Neural cell (in vitro differentiated cells): ENCODE measurements at regions not wholly inside any gene's neighbourhood (a gene's known extent, or its start where the extent isn't known, plus 50 kb on each side); places are given as distances from the start of the nearest gene placed in this dataset.

Source experiments
- H2AFZ ChIP-seq: fragments of 200-600, 300-800 bp; sonication (generic), shearing (Covaris generic); 2 replicates; pipeline ENCODE4 v1.6.0; 2014; ENCODE audit warnings: low read depth, mild to moderate bottlenecking, antibody characterized with exemption, low read length, moderate library complexity
- H3F3A ChIP-seq: fragments of 200-600 bp; shearing (Covaris generic); 2 replicates; pipeline ENCODE4 v1.6.1; 2016; ENCODE audit warnings: mild to moderate bottlenecking, moderate library complexity, mixed read lengths, antibody characterized with exemption, low read length; ENCODE audit not compliant: insufficient read depth, poor library complexity, severe bottlenecking
- H3K27ac ChIP-seq: fragments of 200-600, 300-800 bp; sonication (generic), shearing (Covaris generic); 2 replicates; pipeline ENCODE4 v1.5.1; 2014; ENCODE audit warnings: mild to moderate bottlenecking, low read length, moderate library complexity
- H3K27me3 ChIP-seq: fragments of 300-800, 200-600 bp; sonication (generic), shearing (Covaris generic); 2 replicates; pipeline ENCODE4 v1.6.0; 2014; ENCODE audit warnings: mild to moderate bottlenecking, low read depth, low read length, moderate library complexity; ENCODE audit not compliant: insufficient read depth
- H3K36me3 ChIP-seq: fragments of 300-800, 200-600 bp; sonication (generic), shearing (Covaris generic); 2 replicates; pipeline ENCODE4 v1.5.1; 2014; ENCODE audit warnings: mild to moderate bottlenecking, antibody characterized with exemption, low read length, moderate library complexity; ENCODE audit not compliant: insufficient read depth
- H3K4me2 ChIP-seq: fragments of 300-800, 200-600 bp; sonication (generic), shearing (Covaris generic); 2 replicates; pipeline ENCODE4 v1.6.0; 2014; ENCODE audit warnings: mild to moderate bottlenecking, low read length
- H3K4me3 ChIP-seq: fragments of 300-800, 200-600 bp; sonication (generic), shearing (Covaris generic); 2 replicates; pipeline ENCODE4 v1.5.1; 2014; ENCODE audit warnings: mild to moderate bottlenecking, low read length, moderate library complexity
- H3K79me2 ChIP-seq: fragments of 200-600 bp; shearing (Covaris generic); replicated peaks from 2 replicates; pipeline ENCODE4 v1.6.0; 2014; ENCODE audit warnings: mild to moderate bottlenecking, low read length, moderate library complexity; ENCODE audit not compliant: insufficient read depth
- H3K9ac ChIP-seq: fragments of 300-800, 200-600 bp; sonication (generic), shearing (Covaris generic); 2 replicates; pipeline ENCODE4 v1.6.1; 2016; ENCODE audit warnings: mild to moderate bottlenecking, low read length, mixed read lengths
- H3K9me2 ChIP-seq: fragments of 200-600 bp; shearing (Covaris generic); 2 replicates; pipeline ENCODE4 v1.6.1; 2016; ENCODE audit warnings: mild to moderate bottlenecking, low read length, mixed read lengths; ENCODE audit not compliant: insufficient read depth
- H3K9me3 ChIP-seq: fragments of 200-600, 300-800 bp; sonication (generic), shearing (Covaris generic); 2 replicates; pipeline ENCODE4 v1.6.1; 2016; ENCODE audit warnings: mild to moderate bottlenecking, mixed run types, low read length, moderate library complexity, mixed read lengths
- H4K20me1 ChIP-seq: fragments of 200-600 bp; shearing (Covaris generic); 2 replicates; pipeline ENCODE4 v1.6.1; 2016; ENCODE audit warnings: mild to moderate bottlenecking, mixed run types; ENCODE audit not compliant: insufficient read depth
- EP300 ChIP-seq: fragments of 450-650 bp; conservative IDR thresholded peaks from 2 replicates; pipeline ENCODE4 v1.6.1; 2014; ENCODE audit warnings: antibody characterized with exemption, mild to moderate bottlenecking, moderate library complexity; ENCODE audit not compliant: poor library complexity, severe bottlenecking
- EZH2 ChIP-seq: fragments of 200-600, 300-800 bp; shearing (Covaris generic), sonication (generic); IDR thresholded peaks from 2 replicates; pipeline ENCODE4 v1.6.1; 2014; ENCODE audit warnings: antibody characterized with exemption, low read length, borderline replicate concordance, mild to moderate bottlenecking; ENCODE audit not compliant: insufficient read depth, poor library complexity, severe bottlenecking
- MXI1 ChIP-seq: fragments of 450-650 bp; conservative IDR thresholded peaks from 2 replicates; pipeline ENCODE4 v1.6.1; 2014; ENCODE audit warnings: antibody characterized with exemption, mild to moderate bottlenecking; ENCODE audit not compliant: poor library complexity, severe bottlenecking
- POLR2AphosphoS5 ChIP-seq: IDR thresholded peaks from 2 replicates; pipeline ENCODE4 v1.6.1; 2012
- RAD21 ChIP-seq: fragments of 450-650 bp; conservative IDR thresholded peaks from 2 replicates; pipeline ENCODE4 v1.6.1; 2014; ENCODE audit warnings: antibody characterized with exemption, mild to moderate bottlenecking, moderate library complexity
- SMC3 ChIP-seq: fragments of 450-650 bp; conservative IDR thresholded peaks from 2 replicates; pipeline ENCODE4 v1.6.1; 2014; ENCODE audit warnings: antibody characterized with exemption, mild to moderate bottlenecking, moderate library complexity; ENCODE audit not compliant: poor library complexity
- TAF1 ChIP-seq: IDR thresholded peaks from 2 replicates; pipeline ENCODE4 v1.6.1; 2012; ENCODE audit warnings: low read depth
- TF ChIP-seq, protein P1 (sequence below): IDR thresholded peaks from 2 replicates; pipeline ENCODE4 v1.6.1; 2012; ENCODE audit warnings: borderline replicate concordance
- TF ChIP-seq, protein P2 (sequence below): fragments of 450-650 bp; IDR thresholded peaks from 2 replicates; pipeline ENCODE4 v1.5.1; 2014; ENCODE audit warnings: antibody characterized with exemption, mild to moderate bottlenecking, moderate library complexity; ENCODE audit not compliant: poor library complexity, severe bottlenecking

DNA sequence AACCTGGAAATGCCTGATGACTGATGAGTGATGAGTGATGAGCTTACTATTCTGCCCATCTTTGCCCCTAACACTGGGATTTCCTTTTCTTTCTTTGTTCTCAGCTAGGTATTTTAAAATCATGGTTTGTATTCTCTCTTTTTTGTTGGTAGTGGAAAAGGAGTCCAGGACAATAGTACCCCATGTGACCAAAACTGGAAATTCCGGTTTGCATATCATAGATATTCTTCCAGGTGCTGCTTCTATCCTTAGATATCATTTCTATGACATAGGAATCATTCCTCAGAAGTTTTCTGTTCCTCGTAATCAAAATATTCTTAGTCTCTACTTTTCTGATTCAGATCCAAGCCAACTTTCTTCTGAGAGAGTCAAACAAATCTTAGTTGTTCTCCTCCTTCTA is 320.5 kb upstream of the TET2 start:
- H4K20me1 ChIP-seq = no peaks in the 10 kb centered on the region
- H3K79me2 ChIP-seq = no peaks in the 10 kb centered on the region
- no peaks in the 10 kb centered on the region for H3F3A ChIP-seq
- H3K27me3 ChIP-seq = no peaks in the 10 kb centered on the region
- no peak for TF ChIP-seq EZH2
- no peak for TF ChIP-seq SMC3
- no peak for TF ChIP-seq TAF1
- TF ChIP-seq MXI1 = no peak
- TF ChIP-seq, protein P1, sequence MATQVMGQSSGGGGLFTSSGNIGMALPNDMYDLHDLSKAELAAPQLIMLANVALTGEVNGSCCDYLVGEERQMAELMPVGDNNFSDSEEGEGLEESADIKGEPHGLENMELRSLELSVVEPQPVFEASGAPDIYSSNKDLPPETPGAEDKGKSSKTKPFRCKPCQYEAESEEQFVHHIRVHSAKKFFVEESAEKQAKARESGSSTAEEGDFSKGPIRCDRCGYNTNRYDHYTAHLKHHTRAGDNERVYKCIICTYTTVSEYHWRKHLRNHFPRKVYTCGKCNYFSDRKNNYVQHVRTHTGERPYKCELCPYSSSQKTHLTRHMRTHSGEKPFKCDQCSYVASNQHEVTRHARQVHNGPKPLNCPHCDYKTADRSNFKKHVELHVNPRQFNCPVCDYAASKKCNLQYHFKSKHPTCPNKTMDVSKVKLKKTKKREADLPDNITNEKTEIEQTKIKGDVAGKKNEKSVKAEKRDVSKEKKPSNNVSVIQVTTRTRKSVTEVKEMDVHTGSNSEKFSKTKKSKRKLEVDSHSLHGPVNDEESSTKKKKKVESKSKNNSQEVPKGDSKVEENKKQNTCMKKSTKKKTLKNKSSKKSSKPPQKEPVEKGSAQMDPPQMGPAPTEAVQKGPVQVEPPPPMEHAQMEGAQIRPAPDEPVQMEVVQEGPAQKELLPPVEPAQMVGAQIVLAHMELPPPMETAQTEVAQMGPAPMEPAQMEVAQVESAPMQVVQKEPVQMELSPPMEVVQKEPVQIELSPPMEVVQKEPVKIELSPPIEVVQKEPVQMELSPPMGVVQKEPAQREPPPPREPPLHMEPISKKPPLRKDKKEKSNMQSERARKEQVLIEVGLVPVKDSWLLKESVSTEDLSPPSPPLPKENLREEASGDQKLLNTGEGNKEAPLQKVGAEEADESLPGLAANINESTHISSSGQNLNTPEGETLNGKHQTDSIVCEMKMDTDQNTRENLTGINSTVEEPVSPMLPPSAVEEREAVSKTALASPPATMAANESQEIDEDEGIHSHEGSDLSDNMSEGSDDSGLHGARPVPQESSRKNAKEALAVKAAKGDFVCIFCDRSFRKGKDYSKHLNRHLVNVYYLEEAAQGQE = no peak
- TF ChIP-seq, protein P2, sequence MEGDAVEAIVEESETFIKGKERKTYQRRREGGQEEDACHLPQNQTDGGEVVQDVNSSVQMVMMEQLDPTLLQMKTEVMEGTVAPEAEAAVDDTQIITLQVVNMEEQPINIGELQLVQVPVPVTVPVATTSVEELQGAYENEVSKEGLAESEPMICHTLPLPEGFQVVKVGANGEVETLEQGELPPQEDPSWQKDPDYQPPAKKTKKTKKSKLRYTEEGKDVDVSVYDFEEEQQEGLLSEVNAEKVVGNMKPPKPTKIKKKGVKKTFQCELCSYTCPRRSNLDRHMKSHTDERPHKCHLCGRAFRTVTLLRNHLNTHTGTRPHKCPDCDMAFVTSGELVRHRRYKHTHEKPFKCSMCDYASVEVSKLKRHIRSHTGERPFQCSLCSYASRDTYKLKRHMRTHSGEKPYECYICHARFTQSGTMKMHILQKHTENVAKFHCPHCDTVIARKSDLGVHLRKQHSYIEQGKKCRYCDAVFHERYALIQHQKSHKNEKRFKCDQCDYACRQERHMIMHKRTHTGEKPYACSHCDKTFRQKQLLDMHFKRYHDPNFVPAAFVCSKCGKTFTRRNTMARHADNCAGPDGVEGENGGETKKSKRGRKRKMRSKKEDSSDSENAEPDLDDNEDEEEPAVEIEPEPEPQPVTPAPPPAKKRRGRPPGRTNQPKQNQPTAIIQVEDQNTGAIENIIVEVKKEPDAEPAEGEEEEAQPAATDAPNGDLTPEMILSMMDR = no peak
- no peak for TF ChIP-seq RAD21
- no peak for TF ChIP-seq POLR2AphosphoS5
- no peak for TF ChIP-seq EP300
- H3K9ac ChIP-seq = no peak overlapping the region
- no peak overlapping the region for H3K4me2 ChIP-seq
- no peaks in the 10 kb centered on the region for H3K9me2 ChIP-seq
- H3K27ac ChIP-seq = no peak overlapping the region
- no peak overlapping the region for H2AFZ ChIP-seq
- H3K36me3 ChIP-seq = no peaks in the 10 kb centered on the region
- H3K4me3 ChIP-seq = no peak overlapping the region
- H3K9me3 ChIP-seq = no peaks in the 10 kb centered on the region

DNA sequence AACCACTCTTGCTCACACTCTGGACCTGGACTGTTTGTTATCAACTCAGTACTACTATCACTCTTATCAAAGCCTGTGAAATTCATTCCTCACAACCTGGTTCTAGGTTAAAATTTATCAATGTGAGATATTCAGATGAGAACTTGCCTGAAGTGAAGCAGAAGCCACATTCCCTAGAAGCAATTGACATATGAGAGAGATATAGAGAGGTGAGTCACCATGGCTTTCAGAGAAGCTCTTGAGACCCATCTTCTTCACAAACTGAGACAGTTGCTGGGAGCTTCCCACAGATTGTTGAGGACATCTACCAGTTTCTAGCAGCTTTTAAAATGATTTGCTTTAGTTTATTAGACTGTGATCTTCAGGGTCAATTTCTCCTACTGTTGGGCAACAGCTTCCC is 316.9 kb upstream of the TET2 start:
- Histone ChIP-seq H3K4me2 (no peak overlapping the region), H4K20me1 (no peaks in the 10 kb centered on the region), H3K36me3 (no peaks in the 10 kb centered on the region), H3F3A (no peaks in the 10 kb centered on the region), H3K4me3 (no peak overlapping the region), H3K9me2 (no peaks in the 10 kb centered on the region), H3K9ac (no peak overlapping the region), H3K27me3 (no peaks in the 10 kb centered on the region), H3K9me3 (no peaks in the 10 kb centered on the region), H2AFZ (no peak overlapping the region), H3K79me2 (no peaks in the 10 kb centered on the region), H3K27ac (no peak overlapping the region)
- TF ChIP-seq SMC3 = no peak
- TF ChIP-seq MXI1 = no peak
- no peak for TF ChIP-seq TAF1
- TF ChIP-seq, protein P2 = no peak
- TF ChIP-seq EP300 = no peak
- no peak for TF ChIP-seq RAD21
- TF ChIP-seq POLR2AphosphoS5 = no peak
- TF ChIP-seq, protein P1 = no peak
- no peak for TF ChIP-seq EZH2
